GM04503 (cell line): ENCODE measurements at regions not wholly inside any gene's neighbourhood (a gene's known extent, or its start where the extent isn't known, plus 50 kb on each side); places are given as distances from the start of the nearest gene placed in this dataset.

ENCODE experiments used
- DNase-seq: peaks from one replicate; pipeline ENCODE4 v3.0.0-alpha.2; 2012; ENCODE audit warnings: low read depth

DNA sequence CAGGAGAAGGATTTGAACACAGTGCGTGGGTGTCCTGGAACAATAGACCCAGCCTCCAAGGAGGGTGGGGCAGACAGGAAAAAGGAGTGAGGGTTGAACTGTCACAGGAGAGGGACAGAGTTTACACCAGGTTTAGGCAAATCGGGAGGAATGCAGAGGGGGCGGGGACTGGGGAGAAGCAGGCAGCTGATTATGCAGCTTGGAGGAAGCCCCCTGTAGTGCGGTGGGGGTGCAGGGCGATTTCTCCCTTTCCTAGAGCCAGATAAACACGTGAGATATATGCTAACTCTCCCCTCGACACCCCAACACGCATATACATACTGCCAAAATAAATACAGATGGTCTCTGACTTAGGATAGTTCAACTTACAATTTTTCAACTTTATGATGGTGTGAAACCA, 108.6 kb upstream of the PRR20G start:
- DNase-seq = no peak

- DNase-seq = no peak
Measured at GRCh38 chr3:127395663-127396355, 108.0 kb upstream of the PRR20G start.

- DNase-seq = no peak
Measured at GRCh38 chr3:127394984-127395662, 107.3 kb upstream of the PRR20G start.

- DNase-seq = no peak
Measured at GRCh38 chr3:127394031-127394430, 106.2 kb upstream of the PRR20G start.

GRCh38 chr3:127393131-127393820, 105.4 kb upstream of the PRR20G start:
- DNase-seq = no peak

DNA sequence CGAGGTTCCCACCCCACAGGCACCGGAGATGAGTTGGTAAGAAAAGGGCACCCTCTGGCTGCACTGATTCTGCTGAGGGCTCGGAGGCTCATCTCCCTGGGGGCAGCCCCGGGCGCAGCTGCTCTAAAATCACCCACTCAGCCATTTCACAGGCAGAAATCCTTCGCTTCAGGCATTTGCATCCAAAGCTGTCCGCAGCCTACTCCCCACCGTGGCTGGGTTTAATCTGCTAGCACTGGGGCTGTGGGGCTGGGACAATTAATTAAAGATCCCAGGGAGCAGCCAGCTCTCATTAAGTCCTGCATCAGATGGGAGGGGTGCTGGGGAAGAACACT, 104.3 kb upstream of the PRR20G start:
- no peak for DNase-seq

GRCh38 chr3:127391436-127392155, 103.8 kb upstream of the PRR20G start:
- DNase-seq = no peak

GRCh38 chr3:127390365-127391025, 102.6 kb upstream of the PRR20G start:
- no peak for DNase-seq

DNA sequence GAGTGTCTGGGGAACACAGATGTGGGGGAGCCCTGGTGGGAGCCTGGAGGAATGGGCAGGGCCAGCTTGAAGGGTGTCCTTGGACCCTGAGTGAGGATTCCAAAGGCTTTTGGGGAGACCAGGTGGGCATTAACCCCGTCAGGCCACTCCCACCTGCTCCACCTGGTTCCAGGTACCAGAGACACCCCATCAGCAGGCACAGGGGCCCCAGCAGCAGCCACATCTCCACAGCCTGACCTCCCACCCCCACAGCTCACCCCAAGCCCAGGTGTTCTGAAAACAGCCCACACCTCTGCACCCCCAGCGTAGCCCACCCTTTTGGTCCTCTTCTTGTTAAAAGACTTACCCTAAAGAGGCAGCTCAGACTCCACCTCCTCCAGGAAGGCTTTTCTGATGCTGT, 102.1 kb upstream of the PRR20G start:
- DNase-seq = no peak

DNA sequence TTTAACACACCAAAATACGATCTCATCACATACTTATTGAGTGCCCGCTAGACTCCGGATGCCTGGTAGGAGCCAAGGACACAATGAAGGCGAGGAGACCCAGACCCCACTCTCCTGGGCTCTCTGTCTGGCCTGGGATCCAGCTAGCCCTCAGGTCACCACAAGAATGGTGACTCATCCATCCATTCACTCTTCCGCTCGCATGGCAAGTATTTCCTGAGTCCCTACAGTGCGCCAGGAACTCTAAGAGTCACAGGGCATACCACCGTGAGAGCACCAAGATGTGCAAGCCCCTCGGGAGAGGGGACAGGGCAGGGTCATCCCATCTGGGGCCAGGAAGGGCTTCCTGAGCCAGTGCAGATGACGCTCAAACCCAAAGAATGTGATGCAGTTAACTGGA, 101.6 kb upstream of the PRR20G start:
- no peak for DNase-seq

- no peak for DNase-seq
Measured at GRCh38 chr3:127388427-127388826, 100.6 kb upstream of the PRR20G start.

DNA sequence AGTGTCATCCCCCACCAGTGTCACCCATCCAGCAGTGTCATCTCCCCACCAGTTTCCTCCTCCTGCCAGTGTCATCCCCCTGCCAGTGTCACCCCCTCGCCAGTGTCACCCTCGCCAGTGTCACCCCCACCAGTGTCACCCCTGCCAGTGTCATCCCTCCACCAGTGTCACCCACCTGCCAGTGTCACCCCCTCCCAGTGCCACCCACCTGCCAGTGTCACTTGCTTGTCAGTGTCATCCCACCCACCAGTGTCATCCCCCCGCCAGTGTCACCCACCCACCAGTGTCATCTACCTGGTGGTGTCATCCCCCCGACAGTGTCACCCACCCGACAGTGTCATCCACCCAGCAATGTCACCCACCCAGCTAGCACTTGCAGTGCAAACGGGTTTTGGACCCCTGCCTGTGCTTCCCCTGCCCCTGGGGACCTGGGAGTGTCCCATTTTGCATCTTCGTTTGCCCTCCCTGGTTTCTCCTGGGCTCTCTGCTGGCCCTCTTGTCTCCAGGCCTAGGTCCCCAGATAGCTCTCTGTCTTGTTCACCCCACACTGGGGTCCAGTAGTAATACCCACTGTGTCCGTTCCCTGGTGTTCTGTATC, 99.8 kb upstream of the PRR20G start:
- no peak for DNase-seq

DNA sequence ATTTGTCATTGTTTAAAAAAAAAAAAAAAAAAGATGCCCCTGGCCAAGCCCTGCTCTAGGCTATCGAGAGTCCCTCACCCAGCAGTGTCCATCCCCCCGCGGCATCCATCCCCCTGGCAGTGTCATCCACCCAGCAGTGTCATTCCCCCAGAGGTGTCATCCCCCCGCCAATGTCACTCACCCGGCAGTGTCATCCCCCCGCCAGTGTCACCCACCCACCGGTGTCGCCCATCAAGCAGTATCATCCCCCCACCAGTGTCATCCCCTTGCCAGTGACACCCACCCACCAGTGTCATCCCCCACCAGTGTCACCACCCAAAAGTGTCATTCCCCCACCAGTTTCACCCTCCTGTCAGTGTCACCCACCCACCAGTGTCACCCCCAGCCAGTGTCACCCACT, 99.3 kb upstream of the PRR20G start:
- DNase-seq = no peak

GRCh38 chr3:127386490-127386889, 98.6 kb upstream of the PRR20G start:
- no peak for DNase-seq

DNA sequence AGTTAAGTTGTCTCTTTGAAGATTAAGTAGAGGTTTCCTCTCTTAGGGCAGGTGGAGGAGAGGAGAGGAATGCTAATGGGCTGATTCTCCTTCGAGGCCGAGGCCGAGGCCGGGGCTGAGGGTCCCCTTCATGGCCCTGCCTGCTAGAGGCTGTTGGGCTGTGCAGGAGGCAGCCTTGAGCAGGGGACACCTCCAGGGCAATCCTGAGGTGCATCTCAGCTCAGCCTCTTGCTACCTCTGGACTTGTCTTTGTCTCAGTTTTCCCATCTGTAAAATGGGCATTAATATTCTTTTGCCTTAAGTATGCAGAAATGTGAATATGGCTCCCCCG, 97.7 kb upstream of the PRR20G start:
- no peak for DNase-seq

GRCh38 chr3:127384717-127385539, 97.1 kb upstream of the PRR20G start:
- no peak for DNase-seq

DNA sequence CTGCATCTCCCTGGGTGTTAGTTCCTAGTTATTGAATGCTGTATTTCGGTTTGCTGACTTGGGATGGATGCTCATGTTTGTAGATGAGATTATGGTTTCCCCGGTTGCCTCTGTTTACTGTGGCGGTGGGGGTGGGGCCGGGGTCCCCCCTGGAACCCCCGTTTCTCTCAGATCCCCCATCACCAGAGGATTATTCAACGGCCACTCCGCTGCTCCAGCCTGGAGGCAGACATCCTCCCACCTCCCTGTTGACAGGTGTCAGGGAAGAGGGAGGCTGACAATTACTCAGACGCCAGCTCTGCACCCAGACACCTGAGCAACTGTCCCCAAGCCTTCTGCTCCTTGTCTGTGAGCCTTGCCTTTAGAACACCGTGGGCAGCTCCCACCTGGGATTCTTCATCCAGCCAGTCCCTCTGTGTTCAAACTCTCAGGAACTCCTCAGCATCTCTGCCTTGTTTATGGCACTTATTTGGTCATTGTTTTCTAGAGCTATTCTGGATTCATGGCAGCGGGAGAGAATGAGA, 95.9 kb upstream of the PRR20G start:
- DNase-seq = no peak

DNA sequence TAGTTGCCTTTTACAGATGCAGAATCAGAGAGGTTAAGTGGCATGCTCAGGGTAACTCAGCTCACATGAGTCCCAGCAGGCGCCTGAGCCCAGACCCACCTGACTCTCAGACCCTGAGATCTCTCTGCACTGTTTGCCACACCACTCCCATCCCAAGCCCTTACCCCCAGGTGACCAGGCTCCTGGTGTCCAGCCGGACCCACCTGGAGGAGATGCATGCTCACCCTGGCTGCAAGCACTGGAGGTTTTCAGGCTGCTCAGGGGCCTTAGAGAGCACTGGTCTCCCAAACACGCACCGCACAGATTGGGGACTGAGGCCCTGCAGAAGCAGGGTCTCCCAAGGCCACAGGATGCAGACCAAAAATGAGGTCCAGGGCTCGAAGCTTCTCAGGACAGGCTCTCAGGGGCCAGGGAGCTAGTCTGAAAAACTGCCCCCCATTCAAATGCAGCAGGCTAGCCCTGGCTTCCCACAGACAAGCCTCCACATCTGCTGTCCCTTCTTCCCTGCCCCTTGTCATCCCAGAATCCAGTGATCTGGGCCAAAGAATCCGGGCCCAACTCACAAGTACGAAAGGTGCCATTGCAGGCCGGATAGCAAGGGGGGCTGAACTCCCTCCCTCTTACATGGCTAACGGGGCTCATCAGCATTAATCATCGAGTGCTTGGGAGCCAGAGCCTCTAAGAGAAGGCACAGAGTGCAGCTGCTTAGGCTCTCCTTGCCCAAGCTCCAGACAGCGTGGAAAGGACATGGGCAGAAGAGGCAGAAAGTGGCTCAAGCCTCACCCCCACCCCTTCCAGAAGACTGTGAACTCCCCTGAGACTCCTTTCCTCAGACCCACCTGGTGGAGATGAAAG, 90.2 kb upstream of the PRR20G start:
- DNase-seq = no peak

DNA sequence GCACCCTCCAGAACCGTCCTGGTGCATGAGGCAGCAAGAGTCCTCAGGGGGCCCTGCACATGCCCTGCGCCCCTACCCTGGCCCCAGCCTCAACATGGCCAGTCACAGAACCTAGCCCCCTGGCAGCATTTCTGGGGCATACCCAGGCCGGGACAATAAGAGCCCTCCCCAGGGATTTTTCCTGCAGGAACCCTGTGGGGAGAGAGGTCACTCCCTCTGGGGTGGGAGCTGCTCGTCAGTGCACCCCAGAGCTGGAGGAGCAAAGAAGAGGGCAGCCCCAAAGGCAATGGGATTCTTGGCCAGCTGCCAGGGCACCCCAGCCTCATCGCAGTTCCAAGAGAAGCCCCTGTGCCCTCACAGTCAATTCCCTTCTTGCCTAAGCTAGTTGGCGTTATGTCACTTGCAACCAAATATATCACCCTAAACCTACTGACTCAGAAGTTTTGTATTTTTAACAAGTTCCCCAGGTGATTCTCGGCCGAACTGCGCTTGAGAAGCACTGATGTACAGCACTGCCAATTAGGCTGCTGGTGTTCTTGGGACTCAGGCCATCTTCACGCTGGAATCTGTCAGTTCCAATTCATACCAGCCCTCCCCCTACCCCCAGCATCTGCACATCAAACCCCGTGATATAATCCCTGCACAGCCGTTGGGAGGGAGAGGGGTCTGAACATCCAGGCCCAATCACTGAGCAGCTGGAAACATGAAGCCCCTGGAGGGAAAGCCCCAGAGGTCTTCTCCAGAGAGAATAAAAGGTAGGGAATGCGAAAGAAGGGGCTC, 87.5 kb upstream of the PRR20G start:
- DNase-seq = no peak
